OCI-LY7 (cell line): ENCODE measurements at regions not wholly inside any gene's neighbourhood (a gene's known extent, or its start where the extent isn't known, plus 50 kb on each side); places are given as distances from the start of the nearest gene placed in this dataset.

Experiments
- BruUV-seq: library from RNA; stranded (reverse); fragments of 400-500 nt; replicated peaks from 2 replicates; lab custom pipeline; 2021; lab: Mats Ljungman, UMichigan
- CTCF ChIA-PET: fragments of 300-600 bp; sonication (Branson Sonifier 250); formaldehyde crosslinking; loops from one replicate; lab custom pipeline; 2022; ENCODE audit warnings: antibody characterized with exemption; ENCODE audit not compliant: unreplicated experiment; lab: Charles Lee
- POLR2A ChIA-PET: fragments of 300-600 bp; sonication (Branson Sonifier 250); formaldehyde crosslinking; loops from one replicate; lab custom pipeline; 2022; ENCODE audit warnings: antibody characterized with exemption; lab: Charles Lee
- DNase-seq: peaks from one replicate; pipeline ENCODE4 v3.0.0-alpha.2; 2015; ENCODE audit warnings: low spot score
- H2AFZ ChIP-seq: fragments of 200-600 bp; sonication (generic), shearing (Covaris generic); 2 replicates; pipeline ENCODE4 v1.6.1; 2014; ENCODE audit warnings: mild to moderate bottlenecking, antibody characterized with exemption, low read length, moderate library complexity
- H3K27ac ChIP-seq: fragments of 200-600 bp; sonication (generic); 2 replicates; pipeline ENCODE4 v1.5.1; 2014; ENCODE audit warnings: mixed run types, low read depth, mild to moderate bottlenecking, moderate library complexity, low read length, inconsistent platforms; ENCODE audit not compliant: poor library complexity, severe bottlenecking
- H3K36me3 ChIP-seq: fragments of 200-600 bp; sonication (generic); 2 replicates; pipeline ENCODE4 v1.6.1; 2014; ENCODE audit warnings: mild to moderate bottlenecking, antibody characterized with exemption, low read length, moderate library complexity, mixed read lengths; ENCODE audit not compliant: insufficient read depth
- H3K4me1 ChIP-seq: fragments of 200-600 bp; sonication (generic); 2 replicates; pipeline ENCODE4 v1.5.1; 2014; ENCODE audit warnings: mild to moderate bottlenecking, low read length; ENCODE audit not compliant: insufficient read depth, poor library complexity, severe bottlenecking
- H3K4me2 ChIP-seq: fragments of 200-600 bp; sonication (generic); 2 replicates; pipeline ENCODE4 v1.6.1; 2014; ENCODE audit warnings: mild to moderate bottlenecking, low read length
- H3K4me3 ChIP-seq: fragments of 200-600 bp; sonication (generic); 2 replicates; pipeline ENCODE4 v1.5.1; 2014; ENCODE audit warnings: mild to moderate bottlenecking, low read depth, low read length; ENCODE audit not compliant: poor library complexity, severe bottlenecking
- H3K79me2 ChIP-seq: fragments of 200-600 bp; sonication (generic); 2 replicates; pipeline ENCODE4 v1.6.1; 2016; ENCODE audit warnings: low read depth, mild to moderate bottlenecking, low read length, moderate library complexity, mixed read lengths; ENCODE audit not compliant: insufficient read depth
- H3K9me2 ChIP-seq: fragments of 200-600 bp; sonication (generic); 2 replicates; pipeline ENCODE4 v1.6.1; 2016; ENCODE audit warnings: mild to moderate bottlenecking, low read length, mixed read lengths; ENCODE audit not compliant: insufficient read depth
- H3K9me3 ChIP-seq: fragments of 200-600 bp; sonication (generic); 2 replicates; pipeline ENCODE4 v1.6.1; 2014; ENCODE audit warnings: mild to moderate bottlenecking, mixed run types, low read length, mixed read lengths
- H4K20me1 ChIP-seq: fragments of 200-600 bp; sonication (generic); 2 replicates; pipeline ENCODE4 v1.6.1; 2014; ENCODE audit warnings: mild to moderate bottlenecking, antibody characterized with exemption, low read length, moderate library complexity, mixed read lengths; ENCODE audit not compliant: insufficient read depth
- EZH2phosphoT487 ChIP-seq: fragments of 200-600 bp; sonication (generic); IDR thresholded peaks from 2 replicates; pipeline ENCODE4 v1.6.1; 2018; ENCODE audit warnings: low read depth, borderline replicate concordance, mild to moderate bottlenecking, mixed run types, antibody characterized with exemption, low read length, moderate library complexity, mixed read lengths
- intact Hi-C: fragments of 100-400 bp; cut with micrococcal nuclease; formaldehyde crosslinking; loops from one replicate; pipeline ENCODE4 v1.10.0; 2022; ENCODE audit not compliant: unreplicated experiment
- TF ChIP-seq, protein P1 (sequence below): fragments of 200-600 bp; sonication (generic); conservative IDR thresholded peaks from 2 replicates; pipeline ENCODE4 v1.5.1; 2014; ENCODE audit warnings: mild to moderate bottlenecking, antibody characterized with exemption, low read length, moderate library complexity, mixed read lengths

DNA sequence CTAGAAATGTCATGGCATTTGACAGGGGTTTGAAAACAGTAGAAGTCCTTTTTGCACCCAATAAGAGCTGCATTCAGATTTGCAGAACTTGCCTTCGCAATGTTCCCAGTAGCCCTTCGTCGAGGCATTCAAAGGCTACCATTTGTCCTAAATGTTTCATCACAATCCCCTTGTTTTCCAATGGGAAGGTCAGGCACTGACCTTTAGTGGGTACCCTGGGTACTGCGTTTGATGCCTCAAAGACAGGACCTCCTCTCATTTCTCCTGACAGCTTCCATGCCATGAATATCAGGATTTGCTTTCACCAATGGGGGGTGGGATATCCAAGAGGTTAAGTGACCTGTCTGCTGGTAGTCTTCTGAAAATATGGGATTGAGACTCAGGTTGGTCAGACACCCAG lies 1063.1 kb downstream of the BCL11B start:
- Histone ChIP-seq H3K4me3 (no peak overlapping the region), H3K4me1 (no peaks in the 10 kb centered on the region)

DNA sequence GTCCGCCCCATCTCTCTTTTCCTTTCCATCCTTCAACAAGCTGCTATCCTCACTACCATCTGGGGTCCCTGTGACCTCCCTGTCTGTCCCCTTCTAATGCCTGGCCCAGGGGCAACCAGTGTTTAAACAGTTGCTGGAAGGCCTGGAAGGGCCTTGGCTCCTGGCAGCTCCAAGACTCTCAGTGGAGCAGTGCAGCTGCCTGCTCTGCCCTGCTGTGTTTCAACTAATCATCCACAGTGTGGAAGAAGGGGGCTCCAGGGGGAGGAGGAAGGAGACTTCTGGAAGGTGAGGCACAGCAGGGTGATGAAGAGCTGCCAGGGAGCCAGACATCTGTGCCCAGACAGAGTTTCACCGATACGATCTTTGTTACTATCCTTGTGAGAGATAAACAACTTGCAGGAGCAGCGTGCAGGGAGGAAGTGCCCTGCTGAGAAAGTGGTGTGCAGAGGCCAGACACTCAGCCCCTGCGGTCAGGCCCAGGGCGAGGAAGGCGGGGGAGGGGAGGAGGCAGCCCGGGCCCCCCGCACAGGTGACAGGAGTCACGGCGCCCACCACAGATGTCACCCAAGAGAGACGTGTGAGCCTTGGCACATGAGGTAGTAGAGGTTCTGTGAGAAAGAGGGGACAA lies 1061.8 kb downstream of the BCL11B start:
- CTCF ChIA-PET, result no interaction called here
- BruUV-seq, result no TSS peak
- intact Hi-C loops, result no loop called here
- Histone ChIP-seq H3K36me3 (no peaks in the 10 kb centered on the region), H3K4me1 (no peaks in the 10 kb centered on the region), H3K27ac (no peak overlapping the region), H3K4me3 (no peak overlapping the region), H3K9me3 (no peaks in the 10 kb centered on the region), H3K9me2 (no peaks in the 10 kb centered on the region), H3K79me2 (no peaks in the 10 kb centered on the region), H4K20me1 (no peaks in the 10 kb centered on the region), H2AFZ (no peak overlapping the region), H3K4me2 (no peak overlapping the region)
- no peak for TF ChIP-seq EZH2phosphoT487
- TF ChIP-seq, protein P1, sequence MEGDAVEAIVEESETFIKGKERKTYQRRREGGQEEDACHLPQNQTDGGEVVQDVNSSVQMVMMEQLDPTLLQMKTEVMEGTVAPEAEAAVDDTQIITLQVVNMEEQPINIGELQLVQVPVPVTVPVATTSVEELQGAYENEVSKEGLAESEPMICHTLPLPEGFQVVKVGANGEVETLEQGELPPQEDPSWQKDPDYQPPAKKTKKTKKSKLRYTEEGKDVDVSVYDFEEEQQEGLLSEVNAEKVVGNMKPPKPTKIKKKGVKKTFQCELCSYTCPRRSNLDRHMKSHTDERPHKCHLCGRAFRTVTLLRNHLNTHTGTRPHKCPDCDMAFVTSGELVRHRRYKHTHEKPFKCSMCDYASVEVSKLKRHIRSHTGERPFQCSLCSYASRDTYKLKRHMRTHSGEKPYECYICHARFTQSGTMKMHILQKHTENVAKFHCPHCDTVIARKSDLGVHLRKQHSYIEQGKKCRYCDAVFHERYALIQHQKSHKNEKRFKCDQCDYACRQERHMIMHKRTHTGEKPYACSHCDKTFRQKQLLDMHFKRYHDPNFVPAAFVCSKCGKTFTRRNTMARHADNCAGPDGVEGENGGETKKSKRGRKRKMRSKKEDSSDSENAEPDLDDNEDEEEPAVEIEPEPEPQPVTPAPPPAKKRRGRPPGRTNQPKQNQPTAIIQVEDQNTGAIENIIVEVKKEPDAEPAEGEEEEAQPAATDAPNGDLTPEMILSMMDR, result no peak
- POLR2A ChIA-PET, result no interaction called here
- DNase-seq, result no peak

More for the DNA sequence above, 1063.1 kb downstream of the BCL11B start:
- TF ChIP-seq, protein P1, result no peak
- TF ChIP-seq EZH2phosphoT487, result no peak
- BruUV-seq, result no TSS peak
- Histone ChIP-seq H2AFZ (no peak overlapping the region), H3K9me2 (no peaks in the 10 kb centered on the region), H3K4me2 (no peak overlapping the region), H4K20me1 (no peaks in the 10 kb centered on the region), H3K36me3 (no peaks in the 10 kb centered on the region), H3K9me3 (no peaks in the 10 kb centered on the region), H3K79me2 (no peaks in the 10 kb centered on the region), H3K27ac (no peak overlapping the region)
- intact Hi-C loops, result no loop called here
- ChIA-PET POLR2A (no interaction called here), CTCF (no interaction called here)
- no peak for DNase-seq

DNA sequence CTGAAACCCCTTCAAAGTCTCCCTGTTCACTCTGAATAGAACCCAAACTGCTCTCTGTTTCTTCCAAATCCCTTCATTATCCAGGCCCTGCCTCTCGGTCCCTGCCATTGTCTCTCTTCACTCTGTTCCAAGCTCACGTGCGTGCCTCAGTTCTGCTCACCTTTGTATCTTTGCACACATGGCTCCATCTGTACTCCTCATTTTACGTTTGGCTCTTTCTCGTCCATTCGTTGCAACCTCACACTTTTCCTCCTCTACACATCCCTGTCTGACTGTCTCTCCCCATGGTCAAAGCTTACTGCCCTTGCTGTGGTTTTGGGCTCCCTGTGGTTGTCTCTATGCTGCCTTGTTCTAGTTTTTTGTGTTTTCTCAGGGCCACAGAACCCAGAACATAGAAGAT lies 1054.5 kb downstream of the BCL11B start:
- Histone ChIP-seq H3K27ac (no peak overlapping the region), H3K9me2 (no peaks in the 10 kb centered on the region), H3K4me1 (no peaks in the 10 kb centered on the region), H3K36me3 (no peaks in the 10 kb centered on the region), H4K20me1 (no peaks in the 10 kb centered on the region), H3K9me3 (no peaks in the 10 kb centered on the region), H3K4me2 (no peak overlapping the region), H3K4me3 (no peak overlapping the region), H3K79me2 (no peaks in the 10 kb centered on the region), H2AFZ (no peak overlapping the region)
- no TSS peak for BruUV-seq
- TF ChIP-seq, protein P1, result no peak
- TF ChIP-seq EZH2phosphoT487, result no peak
- intact Hi-C loops, result no loop called here
- ChIA-PET CTCF (no interaction called here), POLR2A (no interaction called here)
- DNase-seq, result no peak
